ENCODE measurements at regions not wholly inside any gene's neighbourhood (a gene's known extent, or its start where the extent isn't known, plus 50 kb on each side); places are given as distances from the start of the nearest gene placed in this dataset.

DNA sequence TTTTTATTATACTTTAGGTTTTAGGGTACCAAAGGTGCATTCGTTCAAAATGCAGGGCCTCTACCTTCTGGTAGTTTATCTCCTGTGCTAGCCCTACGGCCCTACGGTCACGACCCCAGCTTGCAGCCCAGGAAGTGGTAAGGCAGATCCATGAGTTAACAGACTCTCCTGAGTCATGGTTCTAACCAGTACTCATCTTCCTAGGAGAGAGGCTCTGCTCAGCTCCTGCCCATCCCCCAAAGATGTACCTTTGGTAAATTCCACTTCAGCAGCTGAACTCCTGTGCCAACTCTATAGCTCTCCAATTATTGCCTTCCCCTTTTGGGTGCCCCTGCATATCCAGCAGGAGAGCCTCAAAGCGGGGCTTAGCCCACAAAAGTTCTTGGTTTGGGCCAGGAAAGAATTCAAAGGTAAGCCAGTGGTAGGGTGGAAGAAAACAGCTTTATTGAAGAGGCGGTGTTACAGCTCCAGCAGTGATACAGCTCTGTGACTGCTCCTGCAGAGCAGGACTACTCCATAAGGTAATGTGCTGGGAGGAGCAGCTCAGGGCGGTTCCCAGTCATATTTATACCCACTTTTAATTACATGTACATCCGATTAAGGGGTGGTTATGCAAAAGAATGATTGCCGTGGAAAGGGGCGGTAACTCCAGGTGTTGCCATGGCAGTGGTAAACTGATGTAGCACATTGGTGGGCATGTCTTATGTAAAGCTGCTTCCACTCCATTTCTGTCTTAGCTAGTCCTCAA is 241.4 kb downstream of the PMP22 start:
- DNase-seq = no peak
- Histone ChIP-seq H3K27me3 (replicated peaks) (no peaks in the 10 kb centered on the region), H3K36me3 (replicated peaks) (no peaks in the 10 kb centered on the region), H3K27ac (no peak overlapping the region), H3K4me3 (ENCODE audit: low read depth, low read length) (no peak overlapping the region)
- in situ Hi-C loops (cut with HindIII; ENCODE audit: low pct_ligation_motif_present, low sequenced_read_pairs) = no loop called here
- TF ChIP-seq, protein P1, sequence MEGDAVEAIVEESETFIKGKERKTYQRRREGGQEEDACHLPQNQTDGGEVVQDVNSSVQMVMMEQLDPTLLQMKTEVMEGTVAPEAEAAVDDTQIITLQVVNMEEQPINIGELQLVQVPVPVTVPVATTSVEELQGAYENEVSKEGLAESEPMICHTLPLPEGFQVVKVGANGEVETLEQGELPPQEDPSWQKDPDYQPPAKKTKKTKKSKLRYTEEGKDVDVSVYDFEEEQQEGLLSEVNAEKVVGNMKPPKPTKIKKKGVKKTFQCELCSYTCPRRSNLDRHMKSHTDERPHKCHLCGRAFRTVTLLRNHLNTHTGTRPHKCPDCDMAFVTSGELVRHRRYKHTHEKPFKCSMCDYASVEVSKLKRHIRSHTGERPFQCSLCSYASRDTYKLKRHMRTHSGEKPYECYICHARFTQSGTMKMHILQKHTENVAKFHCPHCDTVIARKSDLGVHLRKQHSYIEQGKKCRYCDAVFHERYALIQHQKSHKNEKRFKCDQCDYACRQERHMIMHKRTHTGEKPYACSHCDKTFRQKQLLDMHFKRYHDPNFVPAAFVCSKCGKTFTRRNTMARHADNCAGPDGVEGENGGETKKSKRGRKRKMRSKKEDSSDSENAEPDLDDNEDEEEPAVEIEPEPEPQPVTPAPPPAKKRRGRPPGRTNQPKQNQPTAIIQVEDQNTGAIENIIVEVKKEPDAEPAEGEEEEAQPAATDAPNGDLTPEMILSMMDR (IDR thresholded peaks at IDR 0.05; ENCODE audit: low read depth, low read length, missing control alignments) = no peak

DNA sequence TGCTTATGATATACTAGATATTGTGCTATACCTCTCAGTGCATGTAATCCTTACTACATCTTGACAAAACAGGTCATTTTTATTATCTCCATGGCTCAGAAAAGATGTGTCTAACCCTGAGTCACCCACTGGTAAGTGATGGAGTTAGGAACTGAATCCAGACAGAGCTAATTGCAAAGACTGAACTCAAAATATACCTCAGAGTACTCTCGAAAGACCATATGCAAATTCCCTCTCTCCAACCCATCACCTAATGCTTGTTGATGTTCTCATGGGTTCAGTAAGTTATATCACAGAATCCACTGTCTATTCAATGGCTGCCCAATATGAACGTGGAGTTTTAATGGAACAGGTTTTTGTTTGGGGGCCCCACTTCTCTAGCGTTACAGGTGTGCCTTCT is 246.0 kb downstream of the PMP22 start:
- no peaks in the 10 kb centered on the region for H3K36me3 ChIP-seq (replicated peaks)
- in situ Hi-C loops (cut with HindIII; ENCODE audit: low pct_ligation_motif_present, low sequenced_read_pairs) = no loop called here
- no peak overlapping the region for H3K27ac ChIP-seq
- DNase-seq = no peak
- H3K4me3 ChIP-seq (ENCODE audit: low read depth, low read length) = no peak overlapping the region
- TF ChIP-seq, protein P1 (IDR thresholded peaks at IDR 0.05; ENCODE audit: low read depth, low read length, missing control alignments) = no peak
- no peaks in the 10 kb centered on the region for H3K27me3 ChIP-seq (replicated peaks)

DNA sequence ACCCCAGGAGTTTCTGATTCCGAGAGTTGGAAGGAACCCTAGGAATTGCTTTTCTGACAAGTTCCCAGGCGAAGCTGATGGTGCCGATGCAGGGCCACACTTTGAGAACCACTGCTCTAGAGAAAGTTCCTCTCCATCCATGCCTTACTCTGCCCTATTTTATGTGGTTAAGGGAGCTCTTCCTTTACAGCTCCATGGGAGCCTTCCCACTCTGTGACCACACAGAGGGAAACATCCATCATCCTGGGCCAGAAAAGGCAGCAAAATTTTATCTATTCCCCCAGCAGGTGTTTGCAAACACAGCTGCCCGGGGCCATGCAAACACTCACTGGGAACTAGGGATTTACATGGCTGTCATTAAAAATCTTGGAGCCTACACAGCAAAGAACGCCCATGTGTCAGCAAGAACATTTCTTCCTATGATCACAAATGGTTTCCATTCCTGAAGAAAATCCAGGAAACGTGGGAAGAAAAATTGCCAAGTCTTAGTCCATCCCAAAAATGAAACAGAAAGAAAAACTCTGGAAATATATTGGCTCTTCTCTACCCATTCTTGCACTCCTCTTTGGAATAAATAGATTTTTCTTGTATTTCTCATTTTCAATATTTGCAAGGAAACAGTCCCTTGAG is 252.7 kb downstream of the PMP22 start:
- TF ChIP-seq, protein P1 (IDR thresholded peaks at IDR 0.05; ENCODE audit: low read depth, low read length, missing control alignments) = no peak
- H3K36me3 ChIP-seq (replicated peaks) = no peaks in the 10 kb centered on the region
- in situ Hi-C loops (cut with HindIII; ENCODE audit: low pct_ligation_motif_present, low sequenced_read_pairs) = no loop called here
- DNase-seq = no peak
- no peak overlapping the region for H3K27ac ChIP-seq
- H3K4me3 ChIP-seq (ENCODE audit: low read depth, low read length) = no peak overlapping the region
- H3K27me3 ChIP-seq (replicated peaks) = no peaks in the 10 kb centered on the region

DNA sequence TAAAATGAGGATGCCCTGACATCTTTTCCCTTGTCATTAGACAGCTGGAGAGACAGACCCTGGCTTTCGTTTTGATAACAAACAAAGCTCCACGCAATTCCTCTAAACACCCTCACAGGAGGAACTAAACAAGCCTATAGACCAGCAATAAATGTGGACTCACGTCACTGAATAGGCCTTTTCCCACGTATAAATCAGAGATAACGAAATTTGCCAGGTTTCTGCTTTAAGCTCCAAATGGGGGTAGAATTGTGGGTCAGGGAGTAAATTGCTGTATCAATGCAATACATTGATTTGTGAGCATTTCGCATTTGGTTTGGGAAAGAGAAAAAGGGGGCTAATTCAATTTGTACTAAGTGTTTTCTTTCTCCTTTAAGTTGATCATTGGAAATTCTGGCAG is 256.0 kb downstream of the PMP22 start:
- Histone ChIP-seq H3K4me3 (ENCODE audit: low read depth, low read length) (no peak overlapping the region), H3K27me3 (replicated peaks) (no peaks in the 10 kb centered on the region), H3K36me3 (replicated peaks) (no peaks in the 10 kb centered on the region), H3K27ac (no peak overlapping the region)
- DNase-seq = no peak
- in situ Hi-C loops (cut with HindIII; ENCODE audit: low pct_ligation_motif_present, low sequenced_read_pairs) = no loop called here
- TF ChIP-seq, protein P1 (IDR thresholded peaks at IDR 0.05; ENCODE audit: low read depth, low read length, missing control alignments) = no peak

DNA sequence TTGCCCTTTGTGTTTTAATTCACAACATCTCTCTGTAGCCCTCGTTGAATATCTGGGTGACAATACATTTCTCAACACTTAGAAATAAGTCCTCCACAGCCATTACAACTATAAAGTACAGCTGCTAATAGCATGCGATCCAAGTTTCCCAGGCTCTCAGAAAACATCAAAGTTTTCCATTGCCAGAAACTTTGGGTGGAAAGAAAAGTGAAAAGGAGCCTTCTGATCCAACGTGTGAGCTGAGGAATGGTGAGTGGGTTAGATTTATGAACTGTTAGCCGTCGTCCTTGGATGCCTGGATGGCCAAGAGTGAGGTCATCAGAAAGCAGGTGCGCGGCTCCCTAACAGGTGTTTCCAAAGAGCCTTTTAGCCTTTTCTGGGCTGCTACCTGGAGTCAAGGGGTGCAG is 258.0 kb downstream of the PMP22 start:
- Histone ChIP-seq H3K36me3 (replicated peaks) (no peaks in the 10 kb centered on the region), H3K4me3 (ENCODE audit: low read depth, low read length) (no peak overlapping the region), H3K27me3 (replicated peaks) (no peaks in the 10 kb centered on the region), H3K27ac (no peak overlapping the region)
- in situ Hi-C loops (cut with HindIII; ENCODE audit: low pct_ligation_motif_present, low sequenced_read_pairs) = no loop called here
- TF ChIP-seq, protein P1 (IDR thresholded peaks at IDR 0.05; ENCODE audit: low read depth, low read length, missing control alignments) = no peak
- DNase-seq = no peak
